Astrocyte of the cerebellum (primary cell): ENCODE measurements at regions not wholly inside any gene's neighbourhood (a gene's known extent, or its start where the extent isn't known, plus 50 kb on each side); places are given as distances from the start of the nearest gene placed in this dataset.
"Not testable (repeated sequence)": the region's sequence is repeated elsewhere in the genome, so short reads cannot be mapped to it uniquely, and the experiment has no call there.

Source experiments
- DNase-seq: peaks from one replicate; pipeline ENCODE4 v3.0.0-alpha.2; 2011; ENCODE audit warnings: low read depth
- H3K4me3 ChIP-seq: 2 replicates; pipeline ENCODE4 v1.5.1; 2011; ENCODE audit warnings: mild to moderate bottlenecking, low read depth, low read length, moderate library complexity
- CTCF ChIP-seq: IDR thresholded peaks from 2 replicates; pipeline ENCODE4 v1.5.1; 2012; ENCODE audit warnings: low read length, low read depth, moderate library complexity, mild to moderate bottlenecking; ENCODE audit errors: missing control alignments
- in situ Hi-C: cut with HindIII; loops from 2 replicates; pipeline ENCODE4 v1.10.0; 2017; ENCODE audit warnings: low sequenced_read_pairs

- TF ChIP-seq CTCF = no peak
- no peak overlapping the region for H3K4me3 ChIP-seq
- no peak for DNase-seq
- in situ Hi-C loops = no loop called here
Measured at GRCh38 chr7:124246262-124246863, 213.5 kb upstream of the TMEM229A start.

GRCh38 chr7:124244469-124244868 lies 211.6 kb upstream of the TMEM229A start:
- H3K4me3 ChIP-seq, in situ Hi-C loops, DNase-seq: not testable (repeated sequence)

- DNase-seq = no peak
- in situ Hi-C loops = no loop called here
- no peak for TF ChIP-seq CTCF
- no peak overlapping the region for H3K4me3 ChIP-seq
Measured at GRCh38 chr7:124219681-124220080, 186.8 kb upstream of the TMEM229A start.

- H3K4me3 ChIP-seq = no peak overlapping the region
- no peak for TF ChIP-seq CTCF
- in situ Hi-C loops = no loop called here
- DNase-seq = no peak
Measured at GRCh38 chr7:124208642-124209041, 175.8 kb upstream of the TMEM229A start.

- no peak for DNase-seq
- no peak overlapping the region for H3K4me3 ChIP-seq
- no peak for TF ChIP-seq CTCF
- in situ Hi-C loops = no loop called here
Measured at GRCh38 chr7:124208173-124208572, 175.3 kb upstream of the TMEM229A start.

GRCh38 chr7:124205526-124205925 lies 172.7 kb upstream of the TMEM229A start:
- H3K4me3 ChIP-seq = no peak overlapping the region
- in situ Hi-C loops = no loop called here
- TF ChIP-seq CTCF = no peak
- no peak for DNase-seq

- in situ Hi-C loops = no loop called here
- no peak for DNase-seq
- no peak overlapping the region for H3K4me3 ChIP-seq
- TF ChIP-seq CTCF = no peak
Measured at GRCh38 chr7:124202546-124202945, 169.7 kb upstream of the TMEM229A start.
